ENCODE measurements at regions not wholly inside any gene's neighbourhood (a gene's known extent, or its start where the extent isn't known, plus 50 kb on each side); places are given as distances from the start of the nearest gene placed in this dataset.

- no peak for TF ChIP-seq CTCF (IDR thresholded peaks at IDR 0.05; ENCODE audit: unreplicated experiment)
- Mint-ChIP-seq H3K27me3 (ENCODE audit: low read depth) (peaks cover 22% of the 10 kb centered on the region), H3K9me3 (peaks cover 25% of the 10 kb centered on the region), H3K4me1 (no peaks in the 10 kb centered on the region), H3K27ac (no peak overlapping the region), H3K36me3 (no peaks in the 10 kb centered on the region), H3K4me3 (no peak overlapping the region)
- no peak for DNase-seq (ENCODE audit: low spot score in 2 of 2, unreplicated experiment in 2 of 2)
Observed at GRCh38 chr15:60057554-60057953, 53.4 kb downstream of the FOXB1 start.

- Mint-ChIP-seq H3K27me3 (ENCODE audit: low read depth) (peaks cover 12% of the 10 kb centered on the region), H3K9me3 (peaks cover 31% of the 10 kb centered on the region), H3K4me3 (no peak overlapping the region), H3K36me3 (no peaks in the 10 kb centered on the region), H3K4me1 (no peaks in the 10 kb centered on the region), H3K27ac (no peak overlapping the region)
- DNase-seq (ENCODE audit: low spot score in 2 of 2, unreplicated experiment in 2 of 2) = no peak
- TF ChIP-seq CTCF (IDR thresholded peaks at IDR 0.05; ENCODE audit: unreplicated experiment) = no peak
Observed at GRCh38 chr15:60059186-60059585, 55.1 kb downstream of the FOXB1 start.

GRCh38 chr15:60061758-60062157 is 57.6 kb downstream of the FOXB1 start:
- Mint-ChIP-seq H3K27ac (no peak overlapping the region), H3K4me3 (no peak overlapping the region), H3K27me3 (ENCODE audit: low read depth) (peaks cover 11% of the 10 kb centered on the region), H3K36me3 (no peaks in the 10 kb centered on the region), H3K4me1 (no peaks in the 10 kb centered on the region), H3K9me3 (peaks cover 31% of the 10 kb centered on the region)
- DNase-seq (ENCODE audit: low spot score in 2 of 2, unreplicated experiment in 2 of 2) = no peak
- TF ChIP-seq CTCF (IDR thresholded peaks at IDR 0.05; ENCODE audit: unreplicated experiment) = no peak

GRCh38 chr15:60062826-60063225 is 58.7 kb downstream of the FOXB1 start:
- DNase-seq (ENCODE audit: low spot score in 2 of 2, unreplicated experiment in 2 of 2) = no peak
- Mint-ChIP-seq H3K27me3 (ENCODE audit: low read depth) (peaks cover 9% of the 10 kb centered on the region), H3K9me3 (peaks cover 31% of the 10 kb centered on the region), H3K27ac (no peak overlapping the region), H3K36me3 (no peaks in the 10 kb centered on the region), H3K4me3 (no peak overlapping the region), H3K4me1 (no peaks in the 10 kb centered on the region)
- TF ChIP-seq CTCF (IDR thresholded peaks at IDR 0.05; ENCODE audit: unreplicated experiment) = no peak

- H3K27ac Mint-ChIP-seq = no peak overlapping the region
- TF ChIP-seq CTCF (IDR thresholded peaks at IDR 0.05; ENCODE audit: unreplicated experiment) = no peak
- H3K27me3 Mint-ChIP-seq (ENCODE audit: low read depth) = peaks cover 9% of the 10 kb centered on the region
- no peaks in the 10 kb centered on the region for H3K36me3 Mint-ChIP-seq
- H3K4me1 Mint-ChIP-seq = peaks cover 2% of the 10 kb centered on the region
- peaks cover 20% of the 10 kb centered on the region for H3K9me3 Mint-ChIP-seq
- DNase-seq (ENCODE audit: low spot score in 2 of 2, unreplicated experiment in 2 of 2) = no peak
- no peak overlapping the region for H3K4me3 Mint-ChIP-seq
Observed at GRCh38 chr15:60065951-60066350, 61.8 kb downstream of the FOXB1 start.

- peaks cover 14% of the 10 kb centered on the region for H3K4me1 Mint-ChIP-seq
- no peaks in the 10 kb centered on the region for H3K9me3 Mint-ChIP-seq
- no peak for TF ChIP-seq CTCF (IDR thresholded peaks at IDR 0.05; ENCODE audit: unreplicated experiment)
- DNase-seq (ENCODE audit: low spot score in 2 of 2, unreplicated experiment in 2 of 2) = no peak
- no peak overlapping the region for H3K4me3 Mint-ChIP-seq
- peaks cover 11% of the 10 kb centered on the region for H3K27me3 Mint-ChIP-seq (ENCODE audit: low read depth)
- no peaks in the 10 kb centered on the region for H3K36me3 Mint-ChIP-seq
- no peak overlapping the region for H3K27ac Mint-ChIP-seq
Observed at GRCh38 chr15:60070838-60071493, 66.9 kb downstream of the FOXB1 start.
